Coronary artery (tissue), 2 donors: ENCODE measurements at regions not wholly inside any gene's neighbourhood (a gene's known extent, or its start where the extent isn't known, plus 50 kb on each side); places are given as distances from the start of the nearest gene placed in this dataset.

Source experiments
- DNase-seq: peaks from one replicate; pipeline ENCODE4 v3.0.0-alpha.2; 2017; ENCODE audit warnings: low spot score
- H3K27ac ChIP-seq, 2 donors: fragments of 200-600 bp; sonication (generic); one replicate each; pipeline ENCODE4 v1.5.1; 2016 to 2019
- H3K4me3 ChIP-seq: fragments of 200-600 bp; sonication (generic); 2 replicates; pipeline ENCODE4 v1.5.1; 2016; ENCODE audit warnings: mild to moderate bottlenecking, moderate library complexity
- TF ChIP-seq, protein P1 (sequence below): fragments of 200-600 bp; sonication (generic); IDR thresholded peaks from one replicate; pipeline ENCODE4 v1.5.1; 2019; ENCODE audit warnings: antibody characterized with exemption

DNA sequence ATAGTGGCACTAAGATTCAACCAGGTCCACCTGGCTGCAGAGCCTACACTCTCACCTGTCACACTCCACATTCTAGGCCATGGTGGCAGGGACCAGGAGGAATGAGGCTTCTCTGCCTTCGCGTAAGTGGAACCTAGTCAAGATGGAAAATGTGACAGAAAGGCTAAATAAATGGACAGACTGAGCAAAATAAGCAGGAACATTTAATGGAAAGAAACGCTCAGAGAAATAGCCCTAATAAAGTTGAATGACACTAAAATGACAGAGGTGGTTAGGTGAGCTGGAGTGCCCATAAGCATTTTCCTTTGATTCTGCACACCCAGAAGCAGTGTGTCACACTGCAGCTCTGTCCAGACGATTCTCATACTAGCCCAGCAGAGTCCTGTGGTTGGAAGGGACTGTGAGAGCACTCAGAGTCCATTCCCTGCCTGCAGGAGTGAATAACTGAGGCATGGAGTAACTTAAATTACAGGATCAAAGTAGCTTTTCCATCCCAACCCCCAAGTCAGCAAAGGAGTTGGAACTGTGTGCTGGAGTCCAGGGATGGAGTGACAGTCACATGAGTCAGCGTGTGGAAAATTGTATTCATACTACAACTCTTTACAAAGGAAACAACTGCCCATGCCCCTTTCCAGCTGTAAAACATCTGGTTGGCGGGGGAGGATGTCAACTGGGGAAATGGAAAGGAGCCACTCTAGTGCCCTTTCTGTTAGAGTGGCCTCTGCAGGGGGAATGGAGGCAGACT, 105.4 kb upstream of the LGALSL start:
- DNase-seq, result no peak
- TF ChIP-seq, protein P1, sequence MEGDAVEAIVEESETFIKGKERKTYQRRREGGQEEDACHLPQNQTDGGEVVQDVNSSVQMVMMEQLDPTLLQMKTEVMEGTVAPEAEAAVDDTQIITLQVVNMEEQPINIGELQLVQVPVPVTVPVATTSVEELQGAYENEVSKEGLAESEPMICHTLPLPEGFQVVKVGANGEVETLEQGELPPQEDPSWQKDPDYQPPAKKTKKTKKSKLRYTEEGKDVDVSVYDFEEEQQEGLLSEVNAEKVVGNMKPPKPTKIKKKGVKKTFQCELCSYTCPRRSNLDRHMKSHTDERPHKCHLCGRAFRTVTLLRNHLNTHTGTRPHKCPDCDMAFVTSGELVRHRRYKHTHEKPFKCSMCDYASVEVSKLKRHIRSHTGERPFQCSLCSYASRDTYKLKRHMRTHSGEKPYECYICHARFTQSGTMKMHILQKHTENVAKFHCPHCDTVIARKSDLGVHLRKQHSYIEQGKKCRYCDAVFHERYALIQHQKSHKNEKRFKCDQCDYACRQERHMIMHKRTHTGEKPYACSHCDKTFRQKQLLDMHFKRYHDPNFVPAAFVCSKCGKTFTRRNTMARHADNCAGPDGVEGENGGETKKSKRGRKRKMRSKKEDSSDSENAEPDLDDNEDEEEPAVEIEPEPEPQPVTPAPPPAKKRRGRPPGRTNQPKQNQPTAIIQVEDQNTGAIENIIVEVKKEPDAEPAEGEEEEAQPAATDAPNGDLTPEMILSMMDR, result no peak
- Histone ChIP-seq H3K4me3 (no peak overlapping the region), H3K27ac (no peak overlapping the region)

DNA sequence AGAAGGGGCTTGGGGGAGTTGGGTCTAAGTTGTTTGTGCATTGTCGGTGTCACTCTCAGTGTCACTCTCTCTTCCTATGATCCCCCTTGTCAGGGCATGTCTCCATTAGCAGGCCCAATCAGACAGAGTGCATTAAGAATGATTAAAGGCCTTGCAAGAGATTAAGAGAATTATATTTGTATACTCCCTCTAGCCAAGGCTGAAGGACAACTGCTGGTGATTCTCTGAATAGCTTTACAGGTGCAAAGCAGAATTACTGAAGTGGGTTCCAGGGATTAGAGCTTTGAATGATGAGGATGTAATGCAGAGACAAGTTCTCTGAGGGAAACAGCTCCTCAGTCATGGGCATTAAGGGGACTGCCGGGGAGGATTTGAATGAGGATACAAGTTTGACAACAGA, 104.8 kb upstream of the LGALSL start:
- no peak for DNase-seq
- TF ChIP-seq, protein P1, result no peak
- H3K27ac ChIP-seq, result no peak overlapping the region
- no peak overlapping the region for H3K4me3 ChIP-seq

DNA sequence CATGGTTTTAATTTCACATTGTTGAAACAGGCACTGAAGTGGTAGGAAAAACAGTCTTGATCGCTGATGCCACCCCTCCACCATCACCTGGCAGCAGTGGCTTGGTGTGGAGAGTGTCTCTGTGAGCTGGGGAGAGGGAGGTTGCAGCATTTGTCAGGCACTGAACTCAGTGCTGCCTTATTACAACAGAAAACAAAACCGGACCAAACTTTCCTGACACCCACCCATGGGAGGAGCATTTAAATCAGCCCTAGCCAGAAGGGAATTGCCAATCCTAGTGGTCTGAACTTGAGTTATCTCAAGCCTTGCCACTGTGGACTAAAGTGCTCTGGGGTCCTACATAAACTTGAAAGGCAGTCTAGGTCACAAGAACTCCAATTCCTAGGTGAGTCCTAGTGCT, 103.0 kb upstream of the LGALSL start:
- Histone ChIP-seq H3K4me3 (no peak overlapping the region), H3K27ac (no peak overlapping the region)
- TF ChIP-seq, protein P1, result no peak
- no peak for DNase-seq

DNA sequence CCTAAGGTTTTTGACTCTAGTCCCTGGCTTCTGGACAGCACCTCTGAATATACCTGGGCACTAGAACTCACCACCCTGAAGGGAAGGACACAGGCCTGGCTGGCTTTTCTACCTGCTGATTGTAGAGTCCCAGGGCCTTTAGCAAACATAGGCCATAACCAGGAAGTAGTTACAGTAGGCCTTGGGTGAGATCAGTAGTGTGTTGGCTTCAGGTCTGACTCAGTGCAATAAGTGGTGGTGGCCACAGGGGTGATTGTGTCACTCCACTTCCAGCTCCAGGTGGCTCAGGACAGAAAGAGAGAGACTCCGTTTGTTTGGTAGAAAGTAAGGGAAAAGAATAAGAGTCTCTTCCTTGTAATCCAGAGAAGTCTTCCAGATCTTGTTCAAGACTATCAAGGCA, 101.7 kb upstream of the LGALSL start:
- H3K27ac ChIP-seq, result no peak overlapping the region
- no peak overlapping the region for H3K4me3 ChIP-seq
- TF ChIP-seq, protein P1, result no peak
- DNase-seq, result no peak

DNA sequence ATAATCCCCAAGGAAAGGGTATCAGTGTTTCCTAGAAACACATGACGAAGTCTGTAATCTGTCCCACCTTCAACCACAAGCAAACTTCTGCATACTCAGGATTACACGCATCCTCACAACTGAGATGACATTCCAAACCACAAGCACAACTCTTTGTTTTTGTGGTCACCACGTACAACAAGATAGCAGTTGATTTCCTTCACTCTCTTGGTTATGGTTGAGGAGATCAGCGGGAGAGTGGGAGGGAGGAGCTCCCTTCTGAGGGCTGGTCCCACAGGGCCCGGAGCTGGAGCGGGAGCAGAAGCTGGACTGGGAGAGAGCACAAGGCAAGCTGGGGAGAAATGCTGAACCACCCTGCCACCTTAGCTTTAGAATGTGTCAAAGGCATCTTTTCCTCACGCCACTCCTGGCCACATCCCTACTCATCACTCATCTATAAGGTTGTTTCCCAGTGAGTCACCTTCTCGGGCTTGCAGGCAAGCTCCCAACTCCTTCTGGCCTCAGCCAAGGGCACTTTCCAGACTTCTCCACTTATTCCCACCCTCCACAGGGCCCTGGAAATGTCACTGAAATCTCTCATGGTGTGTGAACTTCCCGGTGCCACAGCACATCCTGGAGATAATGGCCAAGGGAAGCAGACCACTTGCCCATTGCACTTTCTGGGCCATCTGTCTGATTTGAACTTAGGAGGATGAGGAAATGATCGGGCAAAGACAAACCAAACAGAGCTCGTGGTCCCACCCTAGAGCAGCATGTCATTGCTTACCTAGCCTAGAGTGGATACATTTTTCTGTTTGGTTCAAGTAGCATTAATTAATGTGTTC, 98.9 kb upstream of the LGALSL start:
- Histone ChIP-seq H3K27ac (no peak overlapping the region), H3K4me3 (no peak overlapping the region)
- DNase-seq, result no peak
- TF ChIP-seq, protein P1, result no peak

DNA sequence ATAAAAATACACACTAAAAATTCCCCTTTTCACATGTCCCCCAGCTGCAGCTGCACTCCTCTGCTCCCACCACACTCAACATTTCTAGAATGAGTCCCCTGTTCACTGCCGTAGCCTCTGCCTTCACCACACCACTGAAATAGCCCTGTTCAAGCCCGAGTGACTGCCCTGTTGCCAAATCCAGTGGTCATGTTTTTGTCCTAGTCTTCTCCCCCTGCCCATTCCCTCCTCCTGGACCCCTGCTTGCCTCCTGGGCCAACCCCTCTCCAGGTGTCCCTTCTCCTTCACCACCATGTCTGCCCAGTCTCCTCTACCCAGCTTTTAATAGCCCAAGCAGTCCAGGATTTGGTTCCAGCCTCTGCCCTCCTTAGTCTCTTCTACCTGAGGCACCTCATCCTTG, 97.1 kb upstream of the LGALSL start:
- Histone ChIP-seq H3K4me3 (no peak overlapping the region), H3K27ac (no peak overlapping the region)
- TF ChIP-seq, protein P1, result no peak
- DNase-seq, result no peak
